ENCODE measurements at regions not wholly inside any gene's neighbourhood (a gene's known extent, or its start where the extent isn't known, plus 50 kb on each side); places are given as distances from the start of the nearest gene placed in this dataset.
"Not testable (repeated sequence)": the region's sequence is repeated elsewhere in the genome, so short reads cannot be mapped to it uniquely, and the experiment has no call there.

DNA sequence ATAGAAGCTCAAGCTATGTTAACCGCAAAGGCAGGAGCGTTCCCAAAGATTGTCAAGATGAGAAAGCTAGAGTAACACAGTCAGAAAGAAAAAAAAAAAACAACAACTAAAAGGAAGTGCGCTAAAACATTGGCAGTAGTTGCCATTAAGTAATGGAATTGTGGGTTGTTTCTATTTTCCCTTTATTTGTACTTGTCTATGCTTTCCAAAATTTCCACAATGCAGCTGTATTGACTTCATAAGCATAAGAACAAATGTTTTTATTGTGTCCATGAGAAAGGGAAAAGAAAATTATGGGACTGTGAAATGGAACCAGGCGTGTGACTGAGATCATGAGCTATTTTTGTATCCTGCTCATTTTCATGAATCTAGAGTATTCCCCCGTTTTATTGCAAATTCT lies 153.4 kb downstream of the TMEM114 start:
- DNase-seq: no peak

GRCh38 chr16:8431783-8432182 lies 158.5 kb downstream of the TMEM114 start:
- no peak for DNase-seq

GRCh38 chr16:8430401-8430800 lies 159.9 kb downstream of the TMEM114 start:
- DNase-seq: no peak

DNA sequence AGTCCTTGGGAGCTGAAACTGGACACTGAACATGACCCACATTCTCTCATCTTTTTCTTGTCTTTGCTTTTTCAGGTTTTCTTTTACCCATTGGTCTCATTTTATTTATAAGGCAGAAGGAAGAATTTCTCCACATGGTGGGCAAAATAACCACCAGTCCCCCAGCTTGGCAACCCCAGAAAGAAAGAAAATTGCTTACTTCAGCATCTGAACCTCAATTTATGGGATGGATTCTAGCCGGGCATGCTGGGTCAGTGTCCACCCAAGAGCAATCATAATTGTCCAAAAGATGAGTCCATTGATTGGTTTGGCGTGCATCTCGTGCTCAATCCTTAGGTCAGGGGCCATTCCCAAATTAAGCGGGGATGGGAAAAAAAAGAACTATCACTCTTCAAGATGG lies 163.7 kb downstream of the TMEM114 start:
- no peak for DNase-seq

DNA sequence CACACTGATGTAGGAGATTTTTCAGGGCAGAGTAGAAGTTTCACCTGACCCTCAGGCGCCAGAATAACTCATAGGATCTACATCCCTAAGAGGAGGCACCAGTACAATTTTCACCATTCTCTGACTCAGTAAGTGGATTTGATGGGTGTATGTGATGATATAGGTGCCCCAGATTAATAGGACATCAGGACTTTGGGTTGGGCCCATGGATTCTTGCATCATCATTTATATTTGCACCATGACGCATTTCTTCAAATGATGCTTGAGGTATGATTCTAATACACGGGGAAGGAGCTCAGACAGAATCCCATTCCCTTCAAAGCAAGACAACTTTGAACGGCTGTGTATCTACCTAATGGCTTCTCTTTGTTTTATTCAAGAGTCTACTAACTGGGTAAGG lies 173.2 kb downstream of the TMEM114 start:
- DNase-seq: no peak

GRCh38 chr16:8408855-8409567 lies 181.3 kb downstream of the TMEM114 start:
- DNase-seq: no peak

DNA sequence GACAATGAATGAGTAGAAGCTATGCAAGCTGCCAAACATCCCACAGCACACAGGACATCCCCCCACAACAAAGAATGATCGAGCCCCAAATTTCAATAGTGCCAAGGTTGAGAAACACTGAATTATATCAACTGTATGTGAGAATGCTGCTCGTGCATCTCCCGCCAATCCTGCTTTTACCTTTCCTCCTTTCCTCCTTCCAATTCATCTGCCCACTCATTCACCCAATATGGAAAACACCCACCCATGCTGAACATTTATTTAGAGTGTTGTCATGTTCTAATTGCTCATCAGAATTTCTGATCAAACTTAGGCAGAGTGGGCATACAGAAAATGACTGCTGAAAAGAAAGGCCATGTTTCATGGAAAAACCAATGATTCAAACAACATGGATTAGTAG lies 183.0 kb downstream of the TMEM114 start:
- no peak for DNase-seq

GRCh38 chr16:8403978-8404749 lies 186.1 kb downstream of the TMEM114 start:
- DNase-seq: no peak

- DNase-seq: no peak
Measured at GRCh38 chr16:8402981-8403843, 187.1 kb downstream of the TMEM114 start.

GRCh38 chr16:8400683-8401082 lies 189.6 kb downstream of the TMEM114 start:
- DNase-seq: not testable (repeated sequence)

DNA sequence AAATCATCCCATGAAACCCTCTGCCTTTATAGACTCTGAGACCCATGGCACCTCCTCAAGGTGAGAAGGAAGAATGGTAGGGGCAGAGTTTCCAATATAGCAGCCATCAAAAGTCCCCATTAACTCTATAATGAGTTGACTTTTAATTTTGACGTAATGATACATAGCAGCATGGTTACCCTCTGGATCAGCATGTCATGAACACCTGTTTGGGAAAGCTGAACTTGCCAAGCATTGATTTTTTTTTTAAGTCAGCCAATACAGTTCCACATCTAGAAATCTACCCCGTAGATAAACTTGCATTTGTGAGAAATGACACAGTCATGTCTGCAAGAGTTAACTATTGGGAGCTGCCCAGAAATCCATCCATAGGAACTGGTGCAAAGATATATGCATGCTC lies 191.8 kb downstream of the TMEM114 start:
- DNase-seq: no peak

GRCh38 chr16:8397223-8397622 lies 193.1 kb downstream of the TMEM114 start:
- DNase-seq: no peak

- no peak for DNase-seq
Measured at GRCh38 chr16:8396463-8396862, 193.8 kb downstream of the TMEM114 start.

DNA sequence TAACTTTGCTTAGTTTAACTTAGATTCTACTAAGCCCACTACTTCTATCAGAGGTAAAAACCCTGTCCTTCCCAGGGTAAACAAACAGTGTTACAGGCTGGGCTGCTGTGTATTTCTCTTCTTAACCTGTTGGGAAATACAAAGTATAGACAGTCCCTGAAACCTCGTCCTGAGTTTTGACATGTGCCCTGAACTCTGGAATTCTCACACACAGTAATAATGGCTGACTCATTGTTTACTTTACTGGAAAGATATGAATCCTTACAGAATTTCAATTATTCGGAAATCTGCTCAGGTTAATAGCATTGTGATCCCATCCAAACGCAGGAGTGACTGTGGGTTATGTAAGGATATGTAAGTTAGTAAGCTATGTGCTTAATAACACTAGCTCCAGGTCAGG lies 199.1 kb downstream of the TMEM114 start:
- DNase-seq: no peak

DNA sequence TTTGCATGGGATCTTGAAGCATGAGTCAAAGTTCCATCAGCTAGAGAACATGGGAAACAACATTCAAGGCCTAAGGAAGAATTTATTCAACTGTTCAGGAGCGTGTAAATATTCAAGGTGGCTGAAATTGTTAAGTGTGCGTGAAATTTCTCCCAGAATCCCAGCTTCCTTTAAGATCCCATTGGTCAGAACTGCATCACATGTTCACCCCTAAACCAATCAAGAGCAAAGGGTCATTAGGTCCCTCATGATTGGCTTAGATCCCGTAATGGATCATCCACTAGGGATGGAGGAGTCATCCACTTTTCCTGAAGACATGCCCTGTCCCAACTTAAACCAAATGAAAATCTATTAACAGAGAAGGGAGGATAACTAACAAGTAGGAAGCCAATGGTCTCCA lies 201.6 kb downstream of the TMEM114 start:
- no peak for DNase-seq

- no peak for DNase-seq
Measured at GRCh38 chr16:8381814-8382213, 208.5 kb downstream of the TMEM114 start.

DNA sequence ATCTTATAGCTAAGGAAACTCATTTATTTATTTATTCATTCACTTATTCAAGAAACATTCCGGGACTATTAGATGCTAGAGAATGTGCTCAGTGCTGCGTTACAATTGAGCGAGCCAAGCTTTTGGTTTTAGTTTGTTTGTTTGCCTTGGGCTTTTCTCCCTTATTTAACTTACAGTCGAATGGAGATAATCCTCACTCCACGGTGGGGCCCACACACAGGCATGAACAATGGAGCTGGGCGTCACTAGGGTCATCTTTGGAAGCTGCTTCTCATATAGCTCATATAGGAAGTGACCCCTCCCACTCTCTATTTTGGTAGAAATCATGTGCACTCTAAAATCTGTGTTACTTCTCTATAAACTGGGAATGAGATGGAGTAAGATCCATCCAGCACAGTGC lies 210.0 kb downstream of the TMEM114 start:
- no peak for DNase-seq

DNA sequence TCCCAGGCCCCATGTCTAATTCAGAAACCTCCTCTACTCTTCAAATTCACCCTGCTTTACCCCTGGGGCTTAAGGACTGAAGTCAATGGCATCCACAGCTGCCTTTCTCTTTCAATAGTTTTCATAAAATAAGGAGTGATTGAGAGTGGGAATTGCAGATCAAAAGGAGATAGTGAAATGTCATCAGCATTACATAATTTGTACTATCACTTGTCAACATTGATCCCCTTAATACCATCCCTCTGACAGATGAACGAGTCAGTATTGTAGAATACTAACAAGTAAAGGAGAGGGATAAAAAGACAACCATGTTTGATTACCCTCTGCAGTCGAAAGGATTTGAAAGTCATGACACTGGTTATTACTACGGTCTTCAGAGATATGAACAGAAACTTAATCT lies 212.4 kb downstream of the TMEM114 start:
- DNase-seq: no peak

GRCh38 chr16:8376858-8377257 lies 213.5 kb downstream of the TMEM114 start:
- DNase-seq: no peak

DNA sequence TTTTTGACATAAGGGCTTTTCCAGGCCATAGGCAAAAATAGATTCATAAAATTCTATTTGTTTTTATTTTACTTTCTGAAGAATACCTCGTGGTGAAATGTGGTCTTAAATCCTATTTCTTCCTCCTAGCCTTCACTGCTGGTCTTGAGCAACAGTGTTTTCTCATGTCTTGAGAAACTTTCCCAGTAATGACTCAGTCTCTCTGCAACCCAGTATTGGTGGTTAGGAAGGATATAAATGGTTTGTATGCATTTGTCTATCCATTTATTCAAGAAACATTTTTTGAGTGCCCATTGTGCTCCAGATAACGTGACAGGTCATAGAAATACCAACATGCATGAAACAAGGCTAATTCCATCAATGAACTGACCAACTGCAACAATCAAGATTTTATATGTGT lies 213.9 kb downstream of the TMEM114 start:
- no peak for DNase-seq

- DNase-seq: no peak
Measured at GRCh38 chr16:8375232-8375587, 215.1 kb downstream of the TMEM114 start.

DNA sequence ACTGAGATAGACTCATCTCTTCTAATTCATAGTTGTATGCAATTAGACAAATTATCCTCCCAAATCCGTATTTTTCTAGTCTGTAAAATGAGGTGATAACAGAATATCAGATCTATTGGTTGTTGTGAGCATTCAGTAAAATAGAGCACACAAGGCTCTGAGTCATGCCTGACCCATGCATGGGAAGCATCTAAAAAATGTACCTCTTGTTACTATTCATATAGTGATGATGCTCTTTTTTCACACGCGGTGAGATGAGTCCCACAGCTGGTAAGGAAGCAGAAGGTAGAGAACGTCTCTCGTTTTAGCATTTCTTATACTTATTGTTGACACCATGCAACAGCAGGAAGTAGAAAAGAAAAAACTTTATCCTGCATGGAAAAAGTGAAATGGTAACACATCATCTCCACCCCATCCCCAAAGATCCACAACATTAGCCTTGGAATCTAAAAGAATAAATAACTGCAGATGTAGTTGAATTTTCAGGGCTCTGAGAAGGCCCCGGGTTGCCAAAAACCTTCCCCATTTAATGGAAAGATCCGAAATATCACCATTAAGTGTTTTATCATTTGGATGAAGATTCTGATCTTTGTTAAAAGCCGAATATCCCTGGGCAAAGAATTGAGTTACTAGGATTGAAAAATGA lies 215.6 kb downstream of the TMEM114 start:
- no peak for DNase-seq
